ENCODE measurements at regions not wholly inside any gene's neighbourhood (a gene's known extent, or its start where the extent isn't known, plus 50 kb on each side); places are given as distances from the start of the nearest gene placed in this dataset.

DNA sequence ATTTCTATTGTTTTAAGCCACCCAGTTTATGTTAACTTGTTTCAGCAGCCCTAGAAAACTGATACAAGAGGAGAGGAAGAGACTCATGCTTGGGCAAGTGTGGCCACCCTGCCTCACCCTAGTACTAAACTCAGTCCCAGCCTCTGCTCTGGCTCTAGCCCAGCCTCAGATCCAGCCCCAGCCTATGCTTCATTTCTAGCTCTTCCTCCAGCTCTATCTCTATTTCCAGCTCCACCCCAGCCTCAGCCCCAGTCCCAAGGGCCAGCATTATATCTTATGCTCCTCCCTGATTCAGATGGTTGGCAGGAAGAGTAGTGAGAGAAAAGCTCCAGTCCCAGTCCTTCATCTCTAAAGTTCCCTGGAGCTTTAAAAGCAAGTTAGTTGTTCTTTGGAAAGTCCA is 535.5 kb downstream of the PTPRC start:
- intact Hi-C loops (cut with micrococcal nuclease), result no loop called here
- no peaks in the 10 kb centered on the region for H3K27me3 ChIP-seq (ENCODE audit: insufficient read depth, low read length)
- Mint-ChIP-seq H3K27ac (peak overlapping the region; percentile 22 to 90 (median 78)), H3K36me3 (no peaks in the 10 kb centered on the region), H3K4me3 (peak overlapping the region in 4 of 8 donors; percentile 1 to 53 (median 3)), H3K4me1 (peaks cover 40 to 50% (median 45%) of the 10 kb centered on the region in 4 donors), H3K27me3 (no peaks in the 10 kb centered on the region), H3K9me3 (no peaks in the 10 kb centered on the region)
- CTCF ChIA-PET (ENCODE audit: partially characterized antibody), result no interaction called here
- peak overlapping the region; percentile 29 for H3K27ac ChIP-seq (ENCODE audit: low read depth, low read length)
- no peak for DNase-seq
- H3K36me3 ChIP-seq (ENCODE audit: insufficient read depth, low read length), result no peaks in the 10 kb centered on the region
- POLR2A ChIA-PET (ENCODE audit: partially characterized antibody), result interaction anchor here (1.0 kb wide), 1 partner anchor 237 kb away, joined by 3 read pairs; no protein-coding TSS in a partner anchor
- no peak overlapping the region for H3K4me3 ChIP-seq (ENCODE audit: low read length in 2 of 2)
- H3K4me1 ChIP-seq (ENCODE audit: insufficient read depth, low read length), result peaks cover 49% of the 10 kb centered on the region
- no peaks in the 10 kb centered on the region for H3K9me3 ChIP-seq (ENCODE audit: control insufficient read depth in 1 of 2, low read length in 2 of 2)

DNA sequence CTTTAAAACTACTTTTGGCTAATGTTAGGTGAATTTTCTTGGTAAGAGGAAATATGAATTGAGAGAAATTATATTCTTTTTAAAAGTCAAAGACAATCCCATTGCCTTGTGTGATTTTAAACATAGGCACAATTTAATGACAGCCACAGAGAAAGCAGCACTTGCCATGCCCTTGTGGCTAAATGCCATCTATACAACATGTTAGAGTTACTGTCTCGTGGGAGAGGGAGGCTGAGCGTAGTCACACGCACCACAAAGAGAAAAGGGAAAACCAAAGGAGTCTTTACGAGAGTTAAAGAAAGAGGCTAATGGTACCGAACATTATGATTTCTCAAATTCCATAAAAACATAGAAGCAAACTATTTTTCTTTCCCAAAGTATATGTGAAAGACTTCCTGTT is 537.9 kb downstream of the PTPRC start:
- H3K36me3 ChIP-seq (ENCODE audit: insufficient read depth, low read length), result no peaks in the 10 kb centered on the region
- H3K27me3 ChIP-seq (ENCODE audit: insufficient read depth, low read length), result no peaks in the 10 kb centered on the region
- H3K27ac Mint-ChIP-seq, result no peak overlapping the region
- H3K4me3 Mint-ChIP-seq, result no peak overlapping the region
- H3K36me3 Mint-ChIP-seq, result no peaks in the 10 kb centered on the region
- ChIA-PET POLR2A (ENCODE audit: partially characterized antibody) (no interaction called here), CTCF (ENCODE audit: partially characterized antibody) (no interaction called here)
- no peak for DNase-seq
- no peak overlapping the region for H3K27ac ChIP-seq (ENCODE audit: low read depth, low read length)
- intact Hi-C loops (cut with micrococcal nuclease), result no loop called here
- H3K9me3 Mint-ChIP-seq, result no peaks in the 10 kb centered on the region
- H3K4me1 ChIP-seq (ENCODE audit: insufficient read depth, low read length), result peaks cover 31% of the 10 kb centered on the region
- H3K27me3 Mint-ChIP-seq, result no peaks in the 10 kb centered on the region
- no peak overlapping the region for H3K4me3 ChIP-seq (ENCODE audit: low read length in 2 of 2)
- peaks cover 26 to 33% (median 30%) of the 10 kb centered on the region in 4 donors for H3K4me1 Mint-ChIP-seq
- H3K9me3 ChIP-seq (ENCODE audit: control insufficient read depth in 1 of 2, low read length in 2 of 2), result no peaks in the 10 kb centered on the region

DNA sequence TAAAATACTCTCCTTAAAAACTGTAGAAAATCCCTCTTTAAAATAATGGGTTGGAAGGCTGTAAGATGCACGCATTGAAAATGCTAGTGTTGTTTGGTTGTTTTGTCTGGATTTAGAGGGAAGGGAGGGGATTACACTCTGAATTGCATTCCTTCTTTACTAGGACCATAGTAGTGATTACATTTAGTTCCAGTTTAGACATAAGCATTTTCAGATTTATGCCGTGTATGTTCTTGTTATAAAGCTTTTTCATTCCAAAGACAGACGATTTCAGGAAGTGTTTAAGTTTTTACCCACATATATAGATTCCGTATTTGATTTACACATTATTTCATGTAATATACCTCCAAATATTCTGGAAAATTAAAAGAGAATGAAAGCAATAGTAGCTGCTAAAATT is 538.4 kb downstream of the PTPRC start:
- intact Hi-C loops (cut with micrococcal nuclease), result no loop called here
- POLR2A ChIA-PET (ENCODE audit: partially characterized antibody), result no interaction called here
- no peaks in the 10 kb centered on the region for H3K36me3 Mint-ChIP-seq

DNA sequence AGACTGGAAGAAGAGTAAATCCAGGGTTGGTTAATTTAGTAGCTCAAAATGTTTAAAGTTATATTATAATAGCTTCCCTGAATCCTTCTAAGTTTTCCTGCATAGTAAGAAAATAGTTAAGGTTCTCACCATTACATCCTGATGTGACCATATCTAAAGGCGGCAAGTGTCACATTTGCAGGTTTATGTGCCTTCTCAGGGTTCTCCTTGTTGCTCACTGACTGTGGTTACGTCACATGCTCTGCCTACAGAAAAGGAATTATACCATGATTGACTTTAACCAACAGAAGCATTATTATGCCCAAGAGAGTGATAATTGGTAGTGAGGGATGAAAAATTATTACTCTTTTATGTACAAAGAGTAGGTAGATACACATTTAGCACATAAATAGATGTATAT is 539.8 kb downstream of the PTPRC start:
- Histone ChIP-seq H3K4me1 (ENCODE audit: insufficient read depth, low read length) (peaks cover 11% of the 10 kb centered on the region), H3K27ac (ENCODE audit: low read depth, low read length) (no peak overlapping the region), H3K36me3 (ENCODE audit: insufficient read depth, low read length) (no peaks in the 10 kb centered on the region), H3K27me3 (ENCODE audit: insufficient read depth, low read length) (no peaks in the 10 kb centered on the region), H3K4me3 (ENCODE audit: low read length in 2 of 2) (no peak overlapping the region), H3K9me3 (ENCODE audit: control insufficient read depth in 1 of 2, low read length in 2 of 2) (no peaks in the 10 kb centered on the region)
- peaks cover 11 to 13% (median 12%) of the 10 kb centered on the region in 4 donors for H3K4me1 Mint-ChIP-seq
- H3K4me3 Mint-ChIP-seq, result no peak overlapping the region
- intact Hi-C loops (cut with micrococcal nuclease), result no loop called here
- H3K27ac Mint-ChIP-seq, result no peak overlapping the region
- no peak for DNase-seq
- no peaks in the 10 kb centered on the region for H3K27me3 Mint-ChIP-seq
- ChIA-PET POLR2A (ENCODE audit: partially characterized antibody) (no interaction called here), CTCF (ENCODE audit: partially characterized antibody) (no interaction called here)
- no peaks in the 10 kb centered on the region for H3K36me3 Mint-ChIP-seq
- H3K9me3 Mint-ChIP-seq, result no peaks in the 10 kb centered on the region

More for the DNA sequence above, 538.4 kb downstream of the PTPRC start:
- Mint-ChIP-seq H3K4me1 (peaks cover 22 to 27% (median 25%) of the 10 kb centered on the region in 4 donors), H3K4me3 (no peak overlapping the region), H3K9me3 (no peaks in the 10 kb centered on the region), H3K27me3 (no peaks in the 10 kb centered on the region), H3K27ac (no peak overlapping the region)
- Histone ChIP-seq H3K9me3 (ENCODE audit: control insufficient read depth in 1 of 2, low read length in 2 of 2) (no peaks in the 10 kb centered on the region), H3K4me1 (ENCODE audit: insufficient read depth, low read length) (peaks cover 26% of the 10 kb centered on the region), H3K27ac (ENCODE audit: low read depth, low read length) (no peak overlapping the region), H3K36me3 (ENCODE audit: insufficient read depth, low read length) (no peaks in the 10 kb centered on the region), H3K4me3 (ENCODE audit: low read length in 2 of 2) (no peak overlapping the region), H3K27me3 (ENCODE audit: insufficient read depth, low read length) (no peaks in the 10 kb centered on the region)
- DNase-seq, result no peak
- CTCF ChIA-PET (ENCODE audit: partially characterized antibody), result no interaction called here

DNA sequence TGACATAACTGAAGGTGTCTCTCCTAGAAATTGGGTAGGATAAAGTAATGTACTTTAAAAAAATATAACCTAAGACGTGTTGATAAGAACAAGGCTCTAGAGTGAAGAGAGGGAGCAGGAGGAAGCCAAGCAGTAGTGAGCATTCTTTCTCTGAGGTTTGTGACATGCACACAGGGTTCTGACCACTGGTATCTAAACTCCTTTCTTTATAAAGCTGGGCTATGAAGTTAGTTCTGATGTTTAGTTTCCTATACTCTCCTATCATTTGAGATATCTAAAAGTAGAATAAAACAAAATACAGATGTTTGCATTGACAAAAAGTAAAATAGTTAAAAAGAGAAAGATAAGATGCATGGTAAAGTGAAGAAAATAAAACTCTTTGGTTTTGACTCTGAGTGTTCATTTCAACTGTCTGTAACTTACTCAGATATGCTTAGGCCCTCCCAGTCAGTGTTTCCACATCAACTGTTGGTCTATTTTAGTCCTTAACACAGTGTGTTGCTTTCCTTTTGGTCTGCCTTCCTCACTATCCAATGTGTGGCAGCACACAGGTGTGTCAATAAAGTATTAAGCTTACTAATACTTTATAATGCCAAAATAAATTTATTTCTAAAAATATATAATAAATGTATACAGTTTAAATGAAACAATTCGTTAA is 543.5 kb downstream of the PTPRC start:
- Histone ChIP-seq H3K4me3 (ENCODE audit: low read length in 2 of 2) (no peak overlapping the region), H3K36me3 (ENCODE audit: insufficient read depth, low read length) (no peaks in the 10 kb centered on the region), H3K9me3 (ENCODE audit: control insufficient read depth in 1 of 2, low read length in 2 of 2) (no peaks in the 10 kb centered on the region), H3K27me3 (ENCODE audit: insufficient read depth, low read length) (no peaks in the 10 kb centered on the region), H3K27ac (ENCODE audit: low read depth, low read length) (no peak overlapping the region), H3K4me1 (ENCODE audit: insufficient read depth, low read length) (no peaks in the 10 kb centered on the region)
- Mint-ChIP-seq H3K4me1 (no peaks in the 10 kb centered on the region), H3K9me3 (no peaks in the 10 kb centered on the region), H3K27me3 (no peaks in the 10 kb centered on the region), H3K27ac (no peak overlapping the region), H3K4me3 (no peak overlapping the region), H3K36me3 (no peaks in the 10 kb centered on the region)
- ChIA-PET POLR2A (ENCODE audit: partially characterized antibody) (no interaction called here), CTCF (ENCODE audit: partially characterized antibody) (no interaction called here)
- intact Hi-C loops (cut with micrococcal nuclease), result no loop called here
- no peak for DNase-seq

DNA sequence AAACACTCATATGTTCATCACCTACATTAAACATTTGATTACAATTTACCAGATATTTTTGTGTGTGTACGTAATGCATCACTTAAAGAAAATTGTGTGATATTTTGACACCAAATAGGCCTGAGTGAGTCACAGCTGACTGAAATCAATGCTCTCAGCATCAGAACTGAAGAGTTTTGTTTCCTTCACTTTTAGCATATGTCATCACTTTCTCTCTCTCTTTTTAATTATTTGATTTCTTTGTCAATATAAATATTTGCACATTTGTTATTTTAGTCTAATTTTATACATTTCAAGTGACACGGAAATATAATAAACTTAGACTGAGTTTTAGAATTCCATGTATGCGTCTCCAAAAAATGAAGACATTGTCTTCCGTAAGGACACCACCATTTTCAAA is 545.3 kb downstream of the PTPRC start:
- no peak for DNase-seq
- ChIA-PET POLR2A (ENCODE audit: partially characterized antibody) (no interaction called here), CTCF (ENCODE audit: partially characterized antibody) (no interaction called here)
- Mint-ChIP-seq H3K27ac (no peak overlapping the region), H3K27me3 (no peaks in the 10 kb centered on the region), H3K4me3 (no peak overlapping the region), H3K4me1 (no peaks in the 10 kb centered on the region), H3K36me3 (no peaks in the 10 kb centered on the region), H3K9me3 (no peaks in the 10 kb centered on the region)
- Histone ChIP-seq H3K27me3 (ENCODE audit: insufficient read depth, low read length) (no peaks in the 10 kb centered on the region), H3K27ac (ENCODE audit: low read depth, low read length) (no peak overlapping the region), H3K9me3 (ENCODE audit: control insufficient read depth in 1 of 2, low read length in 2 of 2) (no peaks in the 10 kb centered on the region), H3K4me3 (ENCODE audit: low read length in 2 of 2) (no peak overlapping the region), H3K4me1 (ENCODE audit: insufficient read depth, low read length) (no peaks in the 10 kb centered on the region), H3K36me3 (ENCODE audit: insufficient read depth, low read length) (no peaks in the 10 kb centered on the region)
- intact Hi-C loops (cut with micrococcal nuclease), result no loop called here

DNA sequence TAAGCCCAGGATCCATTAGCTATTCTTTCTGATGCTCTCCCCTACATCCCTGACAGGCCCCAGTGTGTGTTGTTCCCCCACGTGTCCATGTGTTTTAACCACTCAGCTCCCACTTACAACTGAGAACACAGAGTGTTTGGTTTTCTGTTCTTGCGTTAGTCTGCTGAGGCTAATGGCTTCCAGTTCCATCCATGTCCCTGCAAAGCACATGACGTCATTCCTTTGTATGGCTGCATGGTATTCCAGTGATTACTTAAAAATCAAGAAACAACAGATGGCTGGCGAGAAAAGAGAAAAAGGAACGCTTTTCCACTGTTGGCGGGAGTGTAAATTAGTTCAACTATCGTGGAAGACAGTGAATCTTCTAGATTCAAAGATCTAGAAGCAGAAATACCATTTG is 556.0 kb downstream of the PTPRC start:
- H3K9me3 ChIP-seq (ENCODE audit: control insufficient read depth in 1 of 2, low read length in 2 of 2), result no peaks in the 10 kb centered on the region
- Mint-ChIP-seq H3K9me3 (peaks cover 0 to 4% (median 0%) of the 10 kb centered on the region in 8 donors), H3K27ac (no peak overlapping the region), H3K27me3 (no peaks in the 10 kb centered on the region), H3K36me3 (no peaks in the 10 kb centered on the region), H3K4me3 (no peak overlapping the region), H3K4me1 (no peaks in the 10 kb centered on the region)
- intact Hi-C loops (cut with micrococcal nuclease), result no loop called here
- H3K36me3 ChIP-seq (ENCODE audit: insufficient read depth, low read length), result no peaks in the 10 kb centered on the region
- POLR2A ChIA-PET (ENCODE audit: partially characterized antibody), result no interaction called here
- CTCF ChIA-PET (ENCODE audit: partially characterized antibody), result no interaction called here
- no peaks in the 10 kb centered on the region for H3K27me3 ChIP-seq (ENCODE audit: insufficient read depth, low read length)
- no peaks in the 10 kb centered on the region for H3K4me1 ChIP-seq (ENCODE audit: insufficient read depth, low read length)
- H3K27ac ChIP-seq (ENCODE audit: low read depth, low read length), result no peak overlapping the region
- DNase-seq, result no peak
- H3K4me3 ChIP-seq (ENCODE audit: low read length in 2 of 2), result no peak overlapping the region

DNA sequence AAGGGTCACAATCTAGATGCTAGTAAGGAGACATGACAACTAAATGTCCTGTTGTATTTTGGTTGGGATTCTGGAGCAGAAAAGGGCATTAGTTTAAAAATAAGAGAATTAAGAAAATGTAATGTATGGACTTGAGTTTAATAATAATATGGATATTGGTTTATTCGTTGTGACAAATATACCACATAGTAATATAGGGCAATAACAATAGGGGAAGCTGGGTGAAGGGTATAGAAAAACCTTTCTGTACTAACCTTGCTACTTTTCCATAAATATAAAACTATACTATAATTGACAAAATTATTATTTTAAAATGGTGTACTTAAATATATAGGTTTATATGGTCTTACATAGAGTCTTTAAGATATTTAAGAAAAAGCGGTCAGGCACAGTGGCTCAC is 558.9 kb downstream of the PTPRC start:
- intact Hi-C loops (cut with micrococcal nuclease), result no loop called here
- CTCF ChIA-PET (ENCODE audit: partially characterized antibody), result no interaction called here

More for the DNA sequence above, 558.9 kb downstream of the PTPRC start:
- Histone ChIP-seq H3K36me3 (ENCODE audit: insufficient read depth, low read length) (no peaks in the 10 kb centered on the region), H3K9me3 (ENCODE audit: control insufficient read depth in 1 of 2, low read length in 2 of 2) (no peaks in the 10 kb centered on the region), H3K27me3 (ENCODE audit: insufficient read depth, low read length) (no peaks in the 10 kb centered on the region), H3K27ac (ENCODE audit: low read depth, low read length) (no peak overlapping the region), H3K4me1 (ENCODE audit: insufficient read depth, low read length) (no peaks in the 10 kb centered on the region), H3K4me3 (ENCODE audit: low read length in 2 of 2) (no peak overlapping the region)
- POLR2A ChIA-PET (ENCODE audit: partially characterized antibody), result no interaction called here
- H3K4me1 Mint-ChIP-seq, result peaks cover 0 to 2% (median 0%) of the 10 kb centered on the region in 4 donors
- H3K9me3 Mint-ChIP-seq, result peaks cover 0 to 4% (median 0%) of the 10 kb centered on the region in 8 donors
- no peak overlapping the region for H3K27ac Mint-ChIP-seq
- no peak for DNase-seq
- no peaks in the 10 kb centered on the region for H3K27me3 Mint-ChIP-seq
- H3K4me3 Mint-ChIP-seq, result no peak overlapping the region
- no peaks in the 10 kb centered on the region for H3K36me3 Mint-ChIP-seq
